ENCODE measurements at regions not wholly inside any gene's neighbourhood (a gene's known extent, or its start where the extent isn't known, plus 50 kb on each side); places are given as distances from the start of the nearest gene placed in this dataset.

DNA sequence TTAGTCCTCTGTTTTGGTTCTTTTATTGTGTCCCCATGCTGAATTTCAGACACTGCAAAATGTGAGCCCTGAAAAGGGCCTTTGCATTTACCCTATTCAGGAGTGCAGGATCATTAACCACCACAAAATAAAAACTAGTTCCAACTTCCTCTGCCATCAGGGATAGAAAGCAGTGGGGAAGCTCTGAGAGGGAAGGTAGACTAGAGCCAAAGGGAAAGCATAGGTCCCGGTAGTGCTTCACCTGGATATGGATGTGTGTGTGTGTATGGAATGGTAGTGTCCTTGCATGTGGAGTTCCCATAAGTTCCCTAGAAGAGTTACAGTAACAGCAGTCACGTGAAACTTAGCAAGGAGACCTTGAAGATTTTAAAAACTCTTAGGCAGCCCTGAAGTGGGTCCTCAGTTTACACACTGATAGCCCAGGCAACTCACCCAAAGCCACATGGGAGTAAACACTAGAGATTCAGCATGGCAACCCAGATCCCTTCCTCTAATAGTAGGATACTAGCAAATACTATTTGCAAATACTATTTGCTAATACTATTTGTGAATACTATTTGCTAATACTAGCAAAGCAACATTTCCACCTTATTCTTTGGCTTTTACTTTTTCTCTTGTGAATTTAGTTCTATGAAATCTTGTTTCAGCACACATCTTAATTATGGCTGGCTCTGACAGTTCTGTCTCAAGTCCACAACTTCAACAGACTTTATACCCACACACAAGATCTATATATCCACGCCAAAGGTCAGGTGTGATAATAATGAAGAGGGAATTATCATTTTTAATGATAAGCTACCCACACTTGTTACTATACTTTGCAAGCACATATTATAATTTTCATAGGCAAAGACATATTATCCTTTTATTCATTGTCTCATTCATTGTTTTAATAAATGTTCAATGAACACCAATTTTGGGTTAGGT is 70.4 kb upstream of the IFNE start:
- TF ChIP-seq, protein P1, sequence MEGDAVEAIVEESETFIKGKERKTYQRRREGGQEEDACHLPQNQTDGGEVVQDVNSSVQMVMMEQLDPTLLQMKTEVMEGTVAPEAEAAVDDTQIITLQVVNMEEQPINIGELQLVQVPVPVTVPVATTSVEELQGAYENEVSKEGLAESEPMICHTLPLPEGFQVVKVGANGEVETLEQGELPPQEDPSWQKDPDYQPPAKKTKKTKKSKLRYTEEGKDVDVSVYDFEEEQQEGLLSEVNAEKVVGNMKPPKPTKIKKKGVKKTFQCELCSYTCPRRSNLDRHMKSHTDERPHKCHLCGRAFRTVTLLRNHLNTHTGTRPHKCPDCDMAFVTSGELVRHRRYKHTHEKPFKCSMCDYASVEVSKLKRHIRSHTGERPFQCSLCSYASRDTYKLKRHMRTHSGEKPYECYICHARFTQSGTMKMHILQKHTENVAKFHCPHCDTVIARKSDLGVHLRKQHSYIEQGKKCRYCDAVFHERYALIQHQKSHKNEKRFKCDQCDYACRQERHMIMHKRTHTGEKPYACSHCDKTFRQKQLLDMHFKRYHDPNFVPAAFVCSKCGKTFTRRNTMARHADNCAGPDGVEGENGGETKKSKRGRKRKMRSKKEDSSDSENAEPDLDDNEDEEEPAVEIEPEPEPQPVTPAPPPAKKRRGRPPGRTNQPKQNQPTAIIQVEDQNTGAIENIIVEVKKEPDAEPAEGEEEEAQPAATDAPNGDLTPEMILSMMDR (IDR thresholded peaks at IDR 0.05): no peak
- TF ChIP-seq POLR2A (IDR thresholded peaks at IDR 0.05): no peak

All from adrenal gland (tissue), 5 donors.